HEK293T (cell line): ENCODE measurements at regions not wholly inside any gene's neighbourhood (a gene's known extent, or its start where the extent isn't known, plus 50 kb on each side); places are given as distances from the start of the nearest gene placed in this dataset.

Experiments used
- CTCF ChIA-PET: fragments of 350-600 bp; formaldehyde crosslinking; extraction: SDS; loops from one replicate; lab custom pipeline; 2021; ENCODE audit warnings: antibody characterized with exemption, inconsistent platforms; lab: Yijun Ruan, JAX
- POLR2A ChIA-PET: fragments of 350-600 bp; formaldehyde crosslinking; extraction: SDS; loops from one replicate; lab custom pipeline; 2020; ENCODE audit warnings: antibody characterized with exemption, inconsistent platforms; lab: Yijun Ruan, JAX
- DNase-seq: peaks from one replicate; pipeline ENCODE4 v3.0.0; 2012; ENCODE audit warnings: mixed read lengths; ENCODE audit errors: extremely low spot score
- ARNT ChIP-seq: fragments of 450-650 bp; IDR thresholded peaks from 2 replicates; pipeline ENCODE4 v1.6.1; 2017; ENCODE audit warnings: mild to moderate bottlenecking
- BHLHE40 ChIP-seq: fragments of 450-650 bp; IDR thresholded peaks from 2 replicates; pipeline ENCODE4 v1.6.1; 2016; ENCODE audit warnings: mild to moderate bottlenecking, moderate library complexity, borderline replicate concordance
- CTBP1 ChIP-seq: fragments of 450-650 bp; IDR thresholded peaks from 2 replicates; pipeline ENCODE4 v1.6.1; 2016; ENCODE audit warnings: borderline replicate concordance
- ELF4 ChIP-seq: fragments of 450-650 bp; IDR thresholded peaks from 2 replicates; pipeline ENCODE4 v1.6.1; 2017; ENCODE audit warnings: antibody characterized with exemption
- FOXA1 ChIP-seq: fragments of 450-650 bp; IDR thresholded peaks from 2 replicates; pipeline ENCODE4 v1.6.1; 2016; ENCODE audit warnings: mild to moderate bottlenecking
- FOXK2 ChIP-seq: fragments of 450-650 bp; IDR thresholded peaks from 2 replicates; pipeline ENCODE4 v1.6.1; 2016; ENCODE audit warnings: mild to moderate bottlenecking
- FOXM1 ChIP-seq: fragments of 450-650 bp; IDR thresholded peaks from 2 replicates; pipeline ENCODE4 v1.6.1; 2017; ENCODE audit warnings: mild to moderate bottlenecking, borderline replicate concordance
- HDGF ChIP-seq: fragments of 450-650 bp; IDR thresholded peaks from 2 replicates; pipeline ENCODE4 v1.6.1; 2017; ENCODE audit warnings: antibody characterized with exemption, borderline replicate concordance
- L3MBTL2 ChIP-seq: fragments of 450-650 bp; conservative IDR thresholded peaks from 2 replicates; pipeline ENCODE4 v1.6.1; 2016; ENCODE audit warnings: mild to moderate bottlenecking
- LEF1 ChIP-seq: fragments of 450-650 bp; IDR thresholded peaks from 2 replicates; pipeline ENCODE4 v1.6.1; 2017; ENCODE audit warnings: mild to moderate bottlenecking, borderline replicate concordance
- NFRKB ChIP-seq: fragments of 450-650 bp; IDR thresholded peaks from 2 replicates; pipeline ENCODE4 v1.6.1; 2016; ENCODE audit warnings: mild to moderate bottlenecking, moderate library complexity
- SP1 ChIP-seq: fragments of 450-650 bp; IDR thresholded peaks from 2 replicates; pipeline ENCODE4 v1.6.1; 2017
- SUZ12 ChIP-seq: fragments of 450-650 bp; IDR thresholded peaks from 2 replicates; pipeline ENCODE4 v1.6.1; 2016; ENCODE audit warnings: mild to moderate bottlenecking
- TARDBP ChIP-seq: fragments of 450-650 bp; IDR thresholded peaks from 2 replicates; pipeline ENCODE4 v1.6.1; 2016
- ZNF384 ChIP-seq: fragments of 450-650 bp; IDR thresholded peaks from 2 replicates; pipeline ENCODE4 v1.6.1; 2016
- TF ChIP-seq, protein P1 (sequence below): fragments of 450-650 bp; IDR thresholded peaks from 2 replicates; pipeline ENCODE4 v1.6.1; 2016

DNA sequence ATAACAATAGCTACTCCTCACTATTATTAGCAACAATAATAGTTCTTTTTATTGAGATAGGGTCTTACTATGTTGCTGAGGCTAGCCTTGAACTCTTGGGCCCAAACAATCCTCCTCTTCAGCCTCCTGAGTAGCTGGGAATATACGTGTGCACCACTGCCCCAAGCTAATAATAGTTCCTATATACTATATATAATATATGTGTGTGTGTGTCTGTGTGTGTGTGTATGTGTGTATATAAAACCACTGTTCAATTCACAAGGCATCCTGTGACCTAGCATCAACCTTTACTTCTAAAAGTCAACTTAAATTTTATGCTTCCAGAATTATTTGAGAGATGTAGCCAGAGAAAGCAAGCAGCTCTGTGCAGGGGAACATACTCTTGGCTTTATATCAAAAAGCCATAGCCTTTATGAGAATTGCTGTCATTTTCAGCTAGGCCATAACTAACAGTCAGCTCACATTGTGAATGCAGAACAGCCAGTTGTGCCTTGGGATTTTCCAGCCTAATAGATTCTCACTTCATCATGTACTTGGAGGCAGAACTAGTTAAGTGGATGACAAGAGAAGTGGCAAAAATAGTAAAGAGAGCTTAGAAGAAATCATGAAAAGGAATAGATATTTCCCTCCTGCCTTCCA, 665.5 kb downstream of the NYAP2 start:
- POLR2A ChIA-PET, result no interaction called here
- CTCF ChIA-PET, result no interaction called here
- TF ChIP-seq, protein P1, sequence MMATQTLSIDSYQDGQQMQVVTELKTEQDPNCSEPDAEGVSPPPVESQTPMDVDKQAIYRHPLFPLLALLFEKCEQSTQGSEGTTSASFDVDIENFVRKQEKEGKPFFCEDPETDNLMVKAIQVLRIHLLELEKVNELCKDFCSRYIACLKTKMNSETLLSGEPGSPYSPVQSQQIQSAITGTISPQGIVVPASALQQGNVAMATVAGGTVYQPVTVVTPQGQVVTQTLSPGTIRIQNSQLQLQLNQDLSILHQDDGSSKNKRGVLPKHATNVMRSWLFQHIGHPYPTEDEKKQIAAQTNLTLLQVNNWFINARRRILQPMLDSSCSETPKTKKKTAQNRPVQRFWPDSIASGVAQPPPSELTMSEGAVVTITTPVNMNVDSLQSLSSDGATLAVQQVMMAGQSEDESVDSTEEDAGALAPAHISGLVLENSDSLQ, result no peak
- TF ChIP-seq ELF4, result no peak
- no peak for TF ChIP-seq CTBP1
- no peak for TF ChIP-seq ARNT
- TF ChIP-seq HDGF, result no peak
- no peak for TF ChIP-seq NFRKB
- TF ChIP-seq LEF1, result no peak
- TF ChIP-seq L3MBTL2, result no peak
- TF ChIP-seq ZNF384, result no peak
- no peak for TF ChIP-seq SP1
- no peak for TF ChIP-seq SUZ12
- no peak for TF ChIP-seq FOXM1
- TF ChIP-seq BHLHE40, result no peak
- no peak for TF ChIP-seq TARDBP
- TF ChIP-seq FOXA1, result no peak
- no peak for TF ChIP-seq FOXK2

DNA sequence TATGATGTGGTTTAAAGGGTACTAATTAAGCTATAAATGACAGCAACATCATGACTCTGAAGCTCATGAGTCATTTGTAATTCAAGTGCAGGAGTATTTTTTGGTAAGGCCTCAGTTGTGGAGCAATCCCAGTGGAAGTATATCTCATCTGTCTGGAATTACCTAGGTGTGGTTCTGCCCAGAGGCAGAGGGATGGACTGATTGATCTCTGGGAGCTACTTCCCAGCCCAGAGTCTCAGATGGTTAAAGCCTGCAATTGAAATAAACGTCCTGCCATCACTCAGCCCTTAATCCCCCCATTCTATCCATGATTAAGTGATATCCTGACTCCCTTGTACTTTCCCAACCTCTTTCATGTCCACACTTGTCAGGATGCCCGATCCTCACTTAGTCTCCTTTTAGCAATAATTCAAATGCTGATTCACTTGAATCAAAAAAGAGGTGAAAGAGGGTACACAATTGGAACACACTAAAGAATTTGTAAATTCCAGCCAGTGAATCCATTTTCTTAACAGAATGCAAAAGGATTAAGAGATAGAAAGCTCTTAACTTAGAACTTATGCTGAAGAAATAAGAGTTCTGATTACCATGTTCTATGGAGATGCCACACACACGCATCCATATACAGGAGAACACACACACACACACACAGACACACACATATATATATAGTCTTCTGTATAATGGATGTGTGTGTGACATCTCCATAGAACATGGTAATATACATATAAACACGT, 664.4 kb downstream of the NYAP2 start:
- TF ChIP-seq L3MBTL2 (no peak), CTBP1 (no peak)
- ChIA-PET CTCF (no interaction called here), POLR2A (no interaction called here)
- no peak for DNase-seq

More for the DNA sequence above, 665.5 kb downstream of the NYAP2 start:
- no peak for DNase-seq

DNA sequence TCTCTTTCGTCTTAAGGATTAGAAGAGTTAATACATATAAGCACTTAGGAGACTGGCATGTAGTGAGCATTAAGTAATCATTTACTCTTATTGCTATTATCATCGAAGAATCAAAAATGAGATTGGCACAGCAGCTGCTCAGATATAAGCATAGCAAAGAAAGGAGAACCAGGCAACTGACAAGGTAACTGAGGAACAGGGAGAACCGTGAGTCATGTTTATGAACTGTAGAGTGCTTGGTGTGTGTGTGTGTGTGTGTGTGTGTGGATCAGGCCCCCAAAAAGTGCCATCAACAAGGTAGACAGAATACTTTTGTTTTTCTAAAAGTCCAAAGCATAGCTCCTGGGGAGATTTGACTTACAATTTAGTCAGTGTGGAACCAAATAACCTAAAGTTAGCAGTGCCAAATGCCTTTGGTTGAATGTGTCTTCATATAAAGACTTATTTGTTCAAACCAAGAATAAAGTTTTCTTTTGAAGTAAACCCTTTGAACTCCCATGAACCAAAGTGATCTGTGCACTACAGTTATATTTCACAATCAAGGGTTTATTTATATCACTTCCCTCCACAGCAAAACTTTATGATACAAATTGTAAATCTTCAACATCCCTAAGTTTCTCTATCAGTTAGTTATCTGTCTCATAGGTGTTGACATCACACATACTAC, 660.6 kb downstream of the NYAP2 start:
- CTCF ChIA-PET, result no interaction called here
- POLR2A ChIA-PET, result no interaction called here
- TF ChIP-seq SUZ12 (no peak), CTBP1 (no peak), ZNF384 (no peak), HDGF (no peak), NFRKB (no peak), FOXA1 (no peak), FOXK2 (no peak), ARNT (no peak), TARDBP (no peak), FOXM1 (no peak), BHLHE40 (no peak), LEF1 (no peak), SP1 (no peak), ELF4 (no peak), L3MBTL2 (no peak)
- TF ChIP-seq, protein P1, result no peak
- no peak for DNase-seq

DNA sequence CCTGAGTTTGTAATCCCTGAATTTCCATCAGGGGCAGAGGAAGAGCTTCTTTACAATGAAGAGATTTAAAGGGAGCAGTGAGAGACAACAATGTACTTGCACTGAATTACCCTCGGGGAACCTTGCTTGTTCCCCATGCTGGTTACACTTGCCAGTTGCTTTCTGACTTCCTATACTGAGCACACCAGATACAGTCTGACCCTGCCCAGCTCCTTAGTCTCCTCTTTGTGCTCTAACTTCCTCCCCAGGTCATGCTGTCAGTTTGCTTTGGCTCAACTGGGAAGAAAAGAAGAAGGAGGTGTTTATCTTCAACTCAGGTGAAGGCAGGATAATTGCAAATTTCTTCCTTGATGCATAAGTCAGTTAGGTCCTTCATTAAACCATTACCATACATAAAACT, 658.4 kb downstream of the NYAP2 start:
- DNase-seq, result no peak
- CTCF ChIA-PET, result no interaction called here
- no peak for TF ChIP-seq FOXM1
- TF ChIP-seq TARDBP, result no peak
- TF ChIP-seq SUZ12, result no peak
- no peak for TF ChIP-seq ELF4
- TF ChIP-seq, protein P1, result no peak
- TF ChIP-seq NFRKB, result no peak
- no peak for TF ChIP-seq BHLHE40
- TF ChIP-seq SP1, result no peak
- no peak for TF ChIP-seq HDGF
- TF ChIP-seq ZNF384, result no peak
- no peak for TF ChIP-seq L3MBTL2
- no peak for TF ChIP-seq FOXK2
- no peak for TF ChIP-seq LEF1
- TF ChIP-seq CTBP1, result no peak
- POLR2A ChIA-PET, result no interaction called here

DNA sequence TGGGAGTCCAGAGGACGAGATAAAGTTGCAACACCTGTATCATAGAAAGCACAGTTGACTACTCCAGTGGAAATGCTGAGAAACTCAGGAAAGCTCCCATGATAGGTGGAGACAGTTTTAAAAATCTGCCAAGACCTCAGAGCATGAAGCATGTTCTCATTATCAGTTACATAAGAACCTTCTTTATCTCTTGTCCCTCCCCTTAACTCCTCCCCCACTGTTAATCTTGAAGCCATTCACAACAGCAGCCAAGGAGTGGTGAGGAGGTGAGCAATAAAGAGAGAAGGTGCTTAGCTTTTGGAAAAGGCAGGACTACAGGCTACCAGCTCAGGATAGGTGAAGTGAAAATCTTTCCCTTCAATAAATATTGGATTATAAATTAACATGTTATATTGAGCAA, 657.9 kb downstream of the NYAP2 start:
- no peak for DNase-seq
- CTCF ChIA-PET, result no interaction called here
- POLR2A ChIA-PET, result no interaction called here
- TF ChIP-seq NFRKB (no peak), FOXM1 (no peak), HDGF (no peak), SUZ12 (no peak), ARNT (no peak), CTBP1 (no peak), ZNF384 (no peak), L3MBTL2 (no peak), LEF1 (no peak), ELF4 (no peak), TARDBP (no peak), BHLHE40 (no peak), FOXA1 (no peak), FOXK2 (no peak)
- TF ChIP-seq, protein P1, result no peak
